Stomach (tissue), 8 donors: ENCODE measurements at regions not wholly inside any gene's neighbourhood (a gene's known extent, or its start where the extent isn't known, plus 50 kb on each side); places are given as distances from the start of the nearest gene placed in this dataset.

Source experiments
- DNase-seq, 2 donors: peaks; one replicate each; pipeline versions ENCODE4 v3.0.0 to v3.0.0-alpha.2; 2013 to 2019
- H3K27ac ChIP-seq, 5 donors: fragments of 200-600 bp in 4 of 5; sonication (generic) in 4 of 5; one replicate each; pipeline ENCODE4 v1.5.1; 2013 to 2019; ENCODE audit warnings: mild to moderate bottlenecking in 1 of 5, moderate library complexity in 1 of 5
- H3K27me3 ChIP-seq, 3 donors: fragments of 200-600 bp; sonication (generic); one replicate each; pipeline ENCODE4 v1.5.1; 2017 to 2019; ENCODE audit warnings: mixed run types in 1 of 3
- H3K36me3 ChIP-seq, 4 donors: fragments of 200-600 bp; sonication (generic); 1 replicate in 3 of 4; 2 replicates in 1 of 4; pipeline ENCODE4 v1.5.1; 2016 to 2019
- H3K4me1 ChIP-seq, 4 donors: fragments of 200-600 bp; sonication (generic); one replicate each; pipeline ENCODE4 v1.5.1; 2016 to 2019
- H3K4me3 ChIP-seq, 4 donors: fragments of 200-600 bp; sonication (generic) in 3 of 4; one replicate each; pipeline ENCODE4 v1.5.1; 2016 to 2019; ENCODE audit warnings: mild to moderate bottlenecking in 1 of 4
- H3K9me3 ChIP-seq, 4 donors: fragments of 200-600 bp; sonication (generic); one replicate each; pipeline ENCODE4 v1.5.1; 2016 to 2019
- EP300 ChIP-seq: sonication (generic); formaldehyde crosslinking; IDR thresholded peaks from one replicate; pipeline ENCODE4 v1.6.1; 2017; ENCODE audit warnings: antibody characterized with exemption
- POLR2A ChIP-seq, 4 donors: fragments of 450-650 bp; IDR thresholded peaks; one replicate each; pipeline ENCODE4 v1.6.1; 2016; ENCODE audit warnings: antibody characterized with exemption in 4 of 4, control low read depth in 2 of 4, mild to moderate bottlenecking in 1 of 4, moderate library complexity in 1 of 4
- POLR2AphosphoS5 ChIP-seq, 3 donors: sonication (generic); formaldehyde crosslinking; IDR thresholded peaks; one replicate each; pipeline ENCODE4 v1.6.1; 2016; ENCODE audit warnings: antibody characterized with exemption in 3 of 3
- WGBS, 5 donors: extraction: QIAGEN DNeasy Blood & Tissue Kit in 3 of 5; methylation state at CpG; one replicate each; pipeline versions ENCODE4 v1.1.5 to v1.1.7; 2013 to 2018; 5-methylcytosine and 5-hydroxymethylcytosine counted together
- intact Hi-C: fragments of 100-400 bp; cut with DNase I; formaldehyde crosslinking; loops from one replicate; pipeline ENCODE4 v1.15.1; 2023; ENCODE audit warnings: low total_unique reads
- TF ChIP-seq, protein P1 (sequence below), 7 experiments: fragments of 450-650 bp in 4 of 7; fragments of 200-600 bp in 3 of 7; sonication (generic) in 3 of 7; IDR thresholded peaks; one replicate each; pipeline ENCODE4 v1.5.1; 2016 to 2019; ENCODE audit warnings: antibody characterized with exemption in 7 of 7, control low read depth in 2 of 7, mild to moderate bottlenecking in 1 of 7
- donor health status: healthy with polysubstance abuse.
- donor health status: Bipolar disorder and iron deficiency.
- donor health status: healthy.

DNA sequence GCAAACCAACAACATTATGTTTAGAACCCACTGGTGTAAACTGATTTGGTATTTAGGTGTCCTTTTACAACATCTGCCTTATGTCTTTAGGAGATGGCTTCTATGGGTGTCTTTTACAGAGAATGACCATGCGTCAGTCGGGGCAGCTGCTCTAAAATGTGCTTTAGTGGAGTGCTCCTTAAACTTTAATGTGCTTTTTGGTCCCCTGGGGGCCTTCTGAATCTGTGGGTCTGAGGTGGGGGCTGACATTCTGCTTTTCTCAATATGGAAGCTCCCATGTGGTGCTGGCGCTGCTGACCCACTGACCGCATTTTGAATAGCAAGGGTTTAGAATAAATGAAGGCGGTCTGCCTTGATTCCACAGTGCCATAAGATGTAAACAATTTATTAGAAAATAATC is 173.2 kb upstream of the B3GALT2 start:
- no peaks in the 10 kb centered on the region for H3K9me3 ChIP-seq
- H3K27ac ChIP-seq: no peak overlapping the region
- H3K36me3 ChIP-seq: no peaks in the 10 kb centered on the region
- H3K4me3 ChIP-seq: no peak overlapping the region
- WGBS, 5 donors: 83 to 95% (median 93%) methylated on average over 5 of the region's 5 CpGs
- H3K4me1 ChIP-seq: peaks cover 0 to 11% (median 0%) of the 10 kb centered on the region in 4 donors
- DNase-seq: no peak
- TF ChIP-seq, protein P1, sequence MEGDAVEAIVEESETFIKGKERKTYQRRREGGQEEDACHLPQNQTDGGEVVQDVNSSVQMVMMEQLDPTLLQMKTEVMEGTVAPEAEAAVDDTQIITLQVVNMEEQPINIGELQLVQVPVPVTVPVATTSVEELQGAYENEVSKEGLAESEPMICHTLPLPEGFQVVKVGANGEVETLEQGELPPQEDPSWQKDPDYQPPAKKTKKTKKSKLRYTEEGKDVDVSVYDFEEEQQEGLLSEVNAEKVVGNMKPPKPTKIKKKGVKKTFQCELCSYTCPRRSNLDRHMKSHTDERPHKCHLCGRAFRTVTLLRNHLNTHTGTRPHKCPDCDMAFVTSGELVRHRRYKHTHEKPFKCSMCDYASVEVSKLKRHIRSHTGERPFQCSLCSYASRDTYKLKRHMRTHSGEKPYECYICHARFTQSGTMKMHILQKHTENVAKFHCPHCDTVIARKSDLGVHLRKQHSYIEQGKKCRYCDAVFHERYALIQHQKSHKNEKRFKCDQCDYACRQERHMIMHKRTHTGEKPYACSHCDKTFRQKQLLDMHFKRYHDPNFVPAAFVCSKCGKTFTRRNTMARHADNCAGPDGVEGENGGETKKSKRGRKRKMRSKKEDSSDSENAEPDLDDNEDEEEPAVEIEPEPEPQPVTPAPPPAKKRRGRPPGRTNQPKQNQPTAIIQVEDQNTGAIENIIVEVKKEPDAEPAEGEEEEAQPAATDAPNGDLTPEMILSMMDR (IDR thresholded peaks at IDR 0.05): no peak
- TF ChIP-seq POLR2A (IDR thresholded peaks at IDR 0.05) (no peak), POLR2AphosphoS5 (IDR thresholded peaks at IDR 0.05) (no peak), EP300 (no peak)
- intact Hi-C loops: no loop called here
- H3K27me3 ChIP-seq: no peaks in the 10 kb centered on the region

DNA sequence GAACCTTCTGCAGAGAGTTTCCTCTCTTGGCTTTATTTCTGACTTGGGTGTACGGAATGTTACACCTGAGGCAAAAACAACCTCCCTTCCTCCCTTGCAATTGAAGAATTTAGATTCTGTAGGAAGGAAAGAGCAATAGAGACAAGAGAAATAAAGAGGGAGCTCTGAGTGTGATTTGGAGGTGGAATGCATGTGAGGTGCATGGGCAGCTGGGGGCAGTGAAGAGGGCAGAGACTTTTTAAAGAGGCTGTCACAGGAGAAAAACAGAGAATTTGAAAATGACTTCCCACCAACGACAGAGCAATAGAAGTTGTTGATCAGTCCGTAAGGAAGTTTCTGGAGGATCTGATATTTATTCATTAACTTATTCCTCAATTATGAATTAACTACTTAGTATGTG is 172.0 kb upstream of the B3GALT2 start:
- intact Hi-C loops: no loop called here
- H3K4me1 ChIP-seq: peaks cover 0 to 19% (median 2%) of the 10 kb centered on the region in 4 donors
- H3K36me3 ChIP-seq: no peaks in the 10 kb centered on the region
- no peak overlapping the region for H3K27ac ChIP-seq
- TF ChIP-seq EP300: no peak
- no peak for TF ChIP-seq POLR2AphosphoS5 (IDR thresholded peaks at IDR 0.05)
- TF ChIP-seq, protein P1 (IDR thresholded peaks at IDR 0.05): no peak
- TF ChIP-seq POLR2A (IDR thresholded peaks at IDR 0.05): no peak
- no peak overlapping the region for H3K4me3 ChIP-seq
- no peaks in the 10 kb centered on the region for H3K9me3 ChIP-seq
- no peaks in the 10 kb centered on the region for H3K27me3 ChIP-seq
- no peak for DNase-seq
- 83 to 86% (median 84%) methylated on average over 3 of the region's 3 CpGs for WGBS, 5 donors

DNA sequence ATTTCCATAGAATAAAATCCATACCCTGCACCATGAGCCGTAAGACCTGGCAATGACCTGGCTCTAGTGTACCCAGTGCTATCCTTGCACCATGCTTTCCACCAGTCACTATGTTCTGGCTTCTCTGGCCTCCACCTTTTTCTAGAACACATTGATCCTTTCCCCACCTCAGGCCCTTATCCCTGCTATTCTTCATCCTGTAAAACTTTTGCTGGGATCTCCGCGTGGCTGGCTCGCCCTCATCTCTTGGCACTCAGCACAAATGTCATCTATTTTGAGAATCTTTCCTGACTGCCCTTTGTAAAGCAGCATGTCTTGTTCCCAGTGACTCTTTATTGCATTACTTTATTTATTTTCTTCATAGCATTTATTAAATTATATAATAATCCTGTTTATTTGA is 169.8 kb upstream of the B3GALT2 start:
- H3K9me3 ChIP-seq: no peaks in the 10 kb centered on the region
- WGBS, 5 donors: 88 to 98% (median 93%) methylated on average over 4 of the region's 4 CpGs
- H3K36me3 ChIP-seq: no peaks in the 10 kb centered on the region
- H3K4me3 ChIP-seq: no peak overlapping the region
- no peaks in the 10 kb centered on the region for H3K27me3 ChIP-seq
- peaks cover 0 to 19% (median 2%) of the 10 kb centered on the region in 4 donors for H3K4me1 ChIP-seq
- TF ChIP-seq POLR2AphosphoS5 (IDR thresholded peaks at IDR 0.05): no peak
- TF ChIP-seq POLR2A (IDR thresholded peaks at IDR 0.05): no peak
- intact Hi-C loops: no loop called here
- DNase-seq: no peak
- peak overlapping the region in 2 of 5 donors; percentile 70 to 74 for H3K27ac ChIP-seq

DNA sequence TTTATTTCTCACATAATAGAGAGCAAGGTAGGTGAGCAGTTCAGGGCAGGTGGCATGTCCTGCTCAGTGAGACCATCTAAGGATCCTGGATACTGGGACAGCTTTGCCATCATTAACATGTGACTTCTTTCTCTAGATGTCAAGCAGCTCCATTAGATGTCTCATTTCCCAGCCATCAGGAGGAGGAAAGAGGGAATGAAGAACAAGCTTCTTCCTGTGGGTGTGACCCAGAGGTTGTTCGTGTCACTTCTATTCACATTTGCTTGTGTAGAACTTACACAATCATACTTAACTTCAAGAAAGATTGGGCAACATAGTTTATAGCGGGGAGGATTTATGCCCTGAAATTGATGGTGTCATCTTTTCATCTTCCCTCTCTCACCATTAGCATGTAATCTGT is 169.2 kb upstream of the B3GALT2 start:
- Histone ChIP-seq H3K4me1 (peaks cover 0 to 19% (median 2%) of the 10 kb centered on the region in 4 donors), H3K9me3 (no peaks in the 10 kb centered on the region), H3K4me3 (no peak overlapping the region), H3K27me3 (no peaks in the 10 kb centered on the region), H3K36me3 (no peaks in the 10 kb centered on the region), H3K27ac (peak overlapping the region; percentile 4 to 83 (median 70))
- TF ChIP-seq, protein P1 (IDR thresholded peaks at IDR 0.05): no peak
- TF ChIP-seq EP300: no peak
- no peak for TF ChIP-seq POLR2AphosphoS5 (IDR thresholded peaks at IDR 0.05)
- TF ChIP-seq POLR2A (IDR thresholded peaks at IDR 0.05): no peak
- 68 to 87% (median 80%) methylated on average over 2 of the region's 2 CpGs for WGBS, 5 donors
- intact Hi-C loops: no loop called here
- no peak for DNase-seq

DNA sequence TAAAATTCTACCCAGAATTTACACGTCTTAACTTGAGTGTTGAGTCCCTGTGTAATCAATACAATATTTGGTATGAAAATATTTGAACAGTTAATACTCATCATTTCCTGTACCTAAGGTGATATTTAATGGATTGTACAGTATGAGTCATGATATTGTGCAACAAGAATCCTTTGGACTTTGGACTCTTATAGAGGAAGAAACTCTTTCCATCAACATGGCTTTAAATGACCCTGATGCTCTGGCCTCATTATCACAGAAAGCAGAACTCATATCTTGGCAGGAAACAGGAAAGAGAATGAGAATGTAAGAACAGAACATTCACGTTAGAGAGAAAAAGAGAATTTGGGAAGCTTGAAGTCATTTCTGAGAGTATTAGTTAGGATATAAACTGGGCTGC is 168.8 kb upstream of the B3GALT2 start:
- Histone ChIP-seq H3K27me3 (no peaks in the 10 kb centered on the region), H3K27ac (peak overlapping the region; percentile 4 to 83 (median 70)), H3K4me3 (no peak overlapping the region), H3K4me1 (peaks cover 0 to 19% (median 2%) of the 10 kb centered on the region in 4 donors), H3K9me3 (no peaks in the 10 kb centered on the region), H3K36me3 (no peaks in the 10 kb centered on the region)
- 18 to 42% (median 28%) methylated on average over 2 of the region's 2 CpGs for WGBS, 5 donors
- peak in 1 of 2 donors; percentile 85 for DNase-seq
- TF ChIP-seq, protein P1 (IDR thresholded peaks at IDR 0.05): no peak
- TF ChIP-seq POLR2AphosphoS5 (IDR thresholded peaks at IDR 0.05) (peak in 2 of 3 donors; percentile 57 to 85), POLR2A (IDR thresholded peaks at IDR 0.05) (no peak), EP300 (no peak)
- intact Hi-C loops: no loop called here
